ENCODE measurements at regions not wholly inside any gene's neighbourhood (a gene's known extent, or its start where the extent isn't known, plus 50 kb on each side); places are given as distances from the start of the nearest gene placed in this dataset.
A peak's percentile ranks its signal among the peaks of the same experiment; 100 is the strongest.

- TF ChIP-seq RAD21 (IDR thresholded peaks at IDR 0.05; ENCODE audit: low read depth) (no peak), YY1 (IDR thresholded peaks at IDR 0.05; ENCODE audit: low read depth) (no peak), CREB1 (IDR thresholded peaks at IDR 0.05; ENCODE audit: low read depth) (no peak), MAX (IDR thresholded peaks at IDR 0.05) (no peak), CEBPB (IDR thresholded peaks at IDR 0.05) (no peak), USF1 (IDR thresholded peaks at IDR 0.05) (no peak), NFIC (IDR thresholded peaks at IDR 0.05) (no peak), TEAD4 (IDR thresholded peaks at IDR 0.05) (no peak), TAF1 (IDR thresholded peaks at IDR 0.05; ENCODE audit: low read depth) (no peak), TCF12 (IDR thresholded peaks at IDR 0.05; ENCODE audit: low read depth) (no peak), EP300 (IDR thresholded peaks at IDR 0.05; ENCODE audit: borderline replicate concordance) (no peak), EGR1 (IDR thresholded peaks at IDR 0.05) (no peak), ZBTB7A (IDR thresholded peaks at IDR 0.05; ENCODE audit: low read depth) (no peak)
Measured at GRCh38 chr1:117313555-117313954, 53.7 kb upstream of the MAN1A2 start.

- TF ChIP-seq CEBPB (IDR thresholded peaks at IDR 0.05) (no peak), USF1 (IDR thresholded peaks at IDR 0.05) (no peak), RAD21 (IDR thresholded peaks at IDR 0.05; ENCODE audit: low read depth) (peak; percentile 50; the same call in 1 of the 2 replicates), TEAD4 (IDR thresholded peaks at IDR 0.05) (no peak)
Measured at GRCh38 chr1:117312453-117313138, 54.7 kb upstream of the MAN1A2 start.

GRCh38 chr1:117308311-117308916, 58.8 kb upstream of the MAN1A2 start:
- TF ChIP-seq CEBPB (IDR thresholded peaks at IDR 0.05), result no peak
- TF ChIP-seq ZBTB7A (IDR thresholded peaks at IDR 0.05; ENCODE audit: low read depth), result no peak
- no peak for TF ChIP-seq YY1 (IDR thresholded peaks at IDR 0.05; ENCODE audit: low read depth)
- no peak for TF ChIP-seq FOXM1 (IDR thresholded peaks at IDR 0.05; ENCODE audit: borderline replicate concordance, low read depth)
- TF ChIP-seq RAD21 (IDR thresholded peaks at IDR 0.05; ENCODE audit: low read depth), result no peak
- TF ChIP-seq TEAD4 (IDR thresholded peaks at IDR 0.05), result no peak

GRCh38 chr1:117301901-117302300, 65.3 kb upstream of the MAN1A2 start:
- no peak for TF ChIP-seq FOXM1 (IDR thresholded peaks at IDR 0.05; ENCODE audit: borderline replicate concordance, low read depth)
- no peak for TF ChIP-seq TCF12 (IDR thresholded peaks at IDR 0.05; ENCODE audit: low read depth)
- TF ChIP-seq MAX (IDR thresholded peaks at IDR 0.05), result no peak
- TF ChIP-seq REST (IDR thresholded peaks at IDR 0.05; ENCODE audit: low read depth), result no peak
- no peak for TF ChIP-seq EP300 (IDR thresholded peaks at IDR 0.05; ENCODE audit: borderline replicate concordance)
- TF ChIP-seq RAD21 (IDR thresholded peaks at IDR 0.05; ENCODE audit: low read depth), result no peak
- TF ChIP-seq ZBTB7A (IDR thresholded peaks at IDR 0.05; ENCODE audit: low read depth), result no peak
- TF ChIP-seq TAF1 (IDR thresholded peaks at IDR 0.05; ENCODE audit: low read depth), result no peak
- no peak for TF ChIP-seq CEBPB (IDR thresholded peaks at IDR 0.05)
- TF ChIP-seq EGR1 (IDR thresholded peaks at IDR 0.05), result no peak
- TF ChIP-seq USF1 (IDR thresholded peaks at IDR 0.05), result no peak
- no peak for TF ChIP-seq YY1 (IDR thresholded peaks at IDR 0.05; ENCODE audit: low read depth)
- TF ChIP-seq CREB1 (IDR thresholded peaks at IDR 0.05; ENCODE audit: low read depth), result no peak
- TF ChIP-seq NFIC (IDR thresholded peaks at IDR 0.05), result no peak

GRCh38 chr1:117295001-117295400, 72.2 kb upstream of the MAN1A2 start:
- TF ChIP-seq YY1 (IDR thresholded peaks at IDR 0.05; ENCODE audit: low read depth) (no peak), ZBTB7A (IDR thresholded peaks at IDR 0.05; ENCODE audit: low read depth) (no peak), MAX (IDR thresholded peaks at IDR 0.05) (no peak), RAD21 (IDR thresholded peaks at IDR 0.05; ENCODE audit: low read depth) (no peak), TEAD4 (IDR thresholded peaks at IDR 0.05) (no peak), EP300 (IDR thresholded peaks at IDR 0.05; ENCODE audit: borderline replicate concordance) (no peak), CREB1 (IDR thresholded peaks at IDR 0.05; ENCODE audit: low read depth) (no peak), NFIC (IDR thresholded peaks at IDR 0.05) (no peak), CEBPB (IDR thresholded peaks at IDR 0.05) (no peak), FOXM1 (IDR thresholded peaks at IDR 0.05; ENCODE audit: borderline replicate concordance, low read depth) (no peak)

- TF ChIP-seq CREB1 (IDR thresholded peaks at IDR 0.05; ENCODE audit: low read depth), result no peak
- no peak for TF ChIP-seq EP300 (IDR thresholded peaks at IDR 0.05; ENCODE audit: borderline replicate concordance)
- TF ChIP-seq ZBTB7A (IDR thresholded peaks at IDR 0.05; ENCODE audit: low read depth), result no peak
- TF ChIP-seq NFIC (IDR thresholded peaks at IDR 0.05), result no peak
- TF ChIP-seq MAX (IDR thresholded peaks at IDR 0.05), result no peak
- TF ChIP-seq EGR1 (IDR thresholded peaks at IDR 0.05), result no peak
- TF ChIP-seq YY1 (IDR thresholded peaks at IDR 0.05; ENCODE audit: low read depth), result no peak
- no peak for TF ChIP-seq FOXM1 (IDR thresholded peaks at IDR 0.05; ENCODE audit: borderline replicate concordance, low read depth)
- TF ChIP-seq RAD21 (IDR thresholded peaks at IDR 0.05; ENCODE audit: low read depth), result no peak
- TF ChIP-seq TCF12 (IDR thresholded peaks at IDR 0.05; ENCODE audit: low read depth), result no peak
- TF ChIP-seq CEBPB (IDR thresholded peaks at IDR 0.05), result no peak
- TF ChIP-seq REST (IDR thresholded peaks at IDR 0.05; ENCODE audit: low read depth), result no peak
- TF ChIP-seq USF1 (IDR thresholded peaks at IDR 0.05), result no peak
Measured at GRCh38 chr1:117290890-117291289, 76.4 kb upstream of the MAN1A2 start.
